DND-41 (cell line): ENCODE measurements at regions not wholly inside any gene's neighbourhood (a gene's known extent, or its start where the extent isn't known, plus 50 kb on each side); places are given as distances from the start of the nearest gene placed in this dataset.

Source experiments
- EZH2 ChIP-seq: IDR thresholded peaks from 3 replicates; pipeline ENCODE4 v1.6.1; 2012; ENCODE audit warnings: borderline replicate concordance, low read depth, mild to moderate bottlenecking, moderate library complexity, low read length, inconsistent platforms; ENCODE audit not compliant: severe bottlenecking
- TF ChIP-seq, protein P1 (sequence below): IDR thresholded peaks from 2 replicates; pipeline ENCODE4 v1.5.1; 2012; ENCODE audit warnings: borderline replicate concordance, low read length, moderate library complexity, mild to moderate bottlenecking; ENCODE audit not compliant: poor library complexity, severe bottlenecking; ENCODE audit errors: extremely low read depth

DNA sequence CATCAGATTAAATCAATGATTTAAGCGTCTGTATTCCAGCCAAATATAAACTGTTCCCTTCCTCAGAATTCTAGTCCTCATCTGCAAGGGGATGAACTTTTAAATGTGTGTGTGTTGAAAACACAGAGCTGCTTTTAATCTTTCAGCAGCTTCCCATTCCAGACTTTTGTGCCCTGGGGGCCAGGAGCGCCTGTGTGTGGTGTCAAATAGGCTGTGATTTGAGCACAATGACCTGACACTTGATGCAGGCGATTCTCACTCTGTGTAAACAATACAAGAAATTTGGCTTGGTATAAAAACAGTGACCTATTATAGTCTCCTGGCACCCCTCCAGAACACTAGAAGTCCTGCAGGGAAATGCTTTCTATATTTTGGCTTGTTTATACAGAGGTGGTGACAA is 274.6 kb upstream of the ROPN1 start:
- no peak for TF ChIP-seq EZH2
- TF ChIP-seq, protein P1, sequence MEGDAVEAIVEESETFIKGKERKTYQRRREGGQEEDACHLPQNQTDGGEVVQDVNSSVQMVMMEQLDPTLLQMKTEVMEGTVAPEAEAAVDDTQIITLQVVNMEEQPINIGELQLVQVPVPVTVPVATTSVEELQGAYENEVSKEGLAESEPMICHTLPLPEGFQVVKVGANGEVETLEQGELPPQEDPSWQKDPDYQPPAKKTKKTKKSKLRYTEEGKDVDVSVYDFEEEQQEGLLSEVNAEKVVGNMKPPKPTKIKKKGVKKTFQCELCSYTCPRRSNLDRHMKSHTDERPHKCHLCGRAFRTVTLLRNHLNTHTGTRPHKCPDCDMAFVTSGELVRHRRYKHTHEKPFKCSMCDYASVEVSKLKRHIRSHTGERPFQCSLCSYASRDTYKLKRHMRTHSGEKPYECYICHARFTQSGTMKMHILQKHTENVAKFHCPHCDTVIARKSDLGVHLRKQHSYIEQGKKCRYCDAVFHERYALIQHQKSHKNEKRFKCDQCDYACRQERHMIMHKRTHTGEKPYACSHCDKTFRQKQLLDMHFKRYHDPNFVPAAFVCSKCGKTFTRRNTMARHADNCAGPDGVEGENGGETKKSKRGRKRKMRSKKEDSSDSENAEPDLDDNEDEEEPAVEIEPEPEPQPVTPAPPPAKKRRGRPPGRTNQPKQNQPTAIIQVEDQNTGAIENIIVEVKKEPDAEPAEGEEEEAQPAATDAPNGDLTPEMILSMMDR = no peak
